LNCAP (cell line): ENCODE measurements at regions not wholly inside any gene's neighbourhood (a gene's known extent, or its start where the extent isn't known, plus 50 kb on each side); places are given as distances from the start of the nearest gene placed in this dataset.

ENCODE experiments used
- TF ChIP-seq, protein P1 (sequence below): fragments of 450-650 bp; IDR thresholded peaks from 2 replicates; pipeline ENCODE4 v1.5.1; 2017; ENCODE audit warnings: mild to moderate bottlenecking

- TF ChIP-seq, protein P1, sequence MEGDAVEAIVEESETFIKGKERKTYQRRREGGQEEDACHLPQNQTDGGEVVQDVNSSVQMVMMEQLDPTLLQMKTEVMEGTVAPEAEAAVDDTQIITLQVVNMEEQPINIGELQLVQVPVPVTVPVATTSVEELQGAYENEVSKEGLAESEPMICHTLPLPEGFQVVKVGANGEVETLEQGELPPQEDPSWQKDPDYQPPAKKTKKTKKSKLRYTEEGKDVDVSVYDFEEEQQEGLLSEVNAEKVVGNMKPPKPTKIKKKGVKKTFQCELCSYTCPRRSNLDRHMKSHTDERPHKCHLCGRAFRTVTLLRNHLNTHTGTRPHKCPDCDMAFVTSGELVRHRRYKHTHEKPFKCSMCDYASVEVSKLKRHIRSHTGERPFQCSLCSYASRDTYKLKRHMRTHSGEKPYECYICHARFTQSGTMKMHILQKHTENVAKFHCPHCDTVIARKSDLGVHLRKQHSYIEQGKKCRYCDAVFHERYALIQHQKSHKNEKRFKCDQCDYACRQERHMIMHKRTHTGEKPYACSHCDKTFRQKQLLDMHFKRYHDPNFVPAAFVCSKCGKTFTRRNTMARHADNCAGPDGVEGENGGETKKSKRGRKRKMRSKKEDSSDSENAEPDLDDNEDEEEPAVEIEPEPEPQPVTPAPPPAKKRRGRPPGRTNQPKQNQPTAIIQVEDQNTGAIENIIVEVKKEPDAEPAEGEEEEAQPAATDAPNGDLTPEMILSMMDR, result no peak
These were observed 491.5 kb upstream of the TGFBR2 start for GRCh38 chr3:30114918-30115317.

- TF ChIP-seq, protein P1, result no peak
These were observed 484.0 kb upstream of the TGFBR2 start for GRCh38 chr3:30122359-30122758.

DNA sequence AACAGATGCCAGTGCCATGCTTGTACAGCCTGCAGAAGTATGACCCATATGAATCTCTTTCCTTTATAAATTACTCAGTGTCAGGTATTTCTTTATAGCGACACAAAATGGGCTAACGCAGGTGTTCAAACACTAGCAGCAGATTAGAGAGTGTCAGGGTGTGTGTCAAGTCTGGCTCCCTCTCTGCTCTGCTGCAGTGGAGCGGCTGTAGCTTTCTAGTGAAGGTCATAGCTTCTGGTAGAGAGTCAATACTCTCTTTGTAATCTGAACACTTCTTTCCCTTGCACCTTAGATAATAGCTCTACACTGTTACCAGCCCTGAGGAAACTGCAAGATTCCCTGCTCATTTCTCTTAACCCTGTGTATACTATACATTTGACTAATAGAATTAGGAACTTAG, 483.2 kb upstream of the TGFBR2 start:
- TF ChIP-seq, protein P1, result no peak

GRCh38 chr3:30123755-30124154, 482.6 kb upstream of the TGFBR2 start:
- TF ChIP-seq, protein P1, result no peak

GRCh38 chr3:30124435-30125370, 481.7 kb upstream of the TGFBR2 start:
- TF ChIP-seq, protein P1, result no peak

DNA sequence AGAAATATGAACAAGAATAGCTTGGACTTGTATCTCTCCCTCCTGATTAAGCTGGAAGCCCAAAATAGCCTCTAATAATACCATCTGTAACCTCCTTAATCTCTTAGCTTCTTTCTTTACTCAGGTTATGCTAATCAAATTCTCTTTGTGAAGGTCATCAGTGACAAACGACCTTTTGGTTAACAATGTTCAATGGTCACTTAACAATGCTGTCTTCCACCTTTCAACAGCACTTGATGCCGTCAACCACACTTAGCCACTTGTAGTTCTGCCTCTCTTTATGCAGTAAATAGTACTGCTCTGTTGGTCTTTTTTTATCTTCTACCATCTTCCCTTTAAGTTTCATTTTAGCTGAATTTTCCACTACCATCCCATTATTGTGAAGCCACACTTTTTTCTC, 476.6 kb upstream of the TGFBR2 start:
- TF ChIP-seq, protein P1, result no peak

- TF ChIP-seq, protein P1, result no peak
These were observed 476.0 kb upstream of the TGFBR2 start for GRCh38 chr3:30130391-30130790.
